ENCODE measurements at regions not wholly inside any gene's neighbourhood (a gene's known extent, or its start where the extent isn't known, plus 50 kb on each side); places are given as distances from the start of the nearest gene placed in this dataset.
"Not testable (repeated sequence)": the region's sequence is repeated elsewhere in the genome, so short reads cannot be mapped to it uniquely, and the experiment has no call there.

DNA sequence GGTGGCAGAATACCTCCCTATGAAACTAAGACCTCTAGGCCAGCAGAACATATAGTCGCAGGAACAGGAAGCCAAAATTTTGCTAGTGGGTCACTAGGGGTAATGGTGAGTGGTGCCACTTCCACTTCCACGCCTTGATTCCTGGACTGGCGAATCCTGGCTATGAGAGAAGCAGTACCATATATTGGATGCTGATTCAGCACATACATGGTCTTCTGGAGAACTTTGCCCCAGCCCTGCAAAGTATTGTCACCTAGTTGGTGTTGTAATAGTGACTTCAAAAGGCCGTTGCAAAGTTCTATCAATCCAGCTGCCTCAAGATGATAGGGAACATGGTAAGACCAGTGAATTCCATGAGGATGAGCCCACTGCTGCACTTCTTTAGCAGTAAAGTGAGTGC lies 769.8 kb upstream of the GYPC start:
- no peak for DNase-seq

DNA sequence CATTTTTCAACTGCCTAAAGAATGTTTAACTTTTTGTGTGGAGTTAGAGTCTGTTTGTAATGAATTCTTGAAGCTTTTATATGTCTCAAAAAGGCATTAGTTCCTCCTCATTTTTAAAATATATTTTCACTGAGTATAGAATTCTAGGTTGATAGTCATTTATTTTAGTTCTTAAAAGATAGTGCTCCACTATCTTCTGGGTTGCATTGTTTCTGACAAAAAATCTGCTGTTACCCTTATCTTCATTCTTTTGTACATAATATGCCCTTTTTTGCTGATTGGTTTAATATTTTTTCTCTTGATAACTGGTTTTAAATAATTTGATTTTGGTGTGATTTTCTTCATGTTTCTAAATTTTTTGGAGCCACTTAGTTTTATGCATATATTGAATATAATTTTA lies 754.7 kb upstream of the GYPC start:
- no peak for DNase-seq

DNA sequence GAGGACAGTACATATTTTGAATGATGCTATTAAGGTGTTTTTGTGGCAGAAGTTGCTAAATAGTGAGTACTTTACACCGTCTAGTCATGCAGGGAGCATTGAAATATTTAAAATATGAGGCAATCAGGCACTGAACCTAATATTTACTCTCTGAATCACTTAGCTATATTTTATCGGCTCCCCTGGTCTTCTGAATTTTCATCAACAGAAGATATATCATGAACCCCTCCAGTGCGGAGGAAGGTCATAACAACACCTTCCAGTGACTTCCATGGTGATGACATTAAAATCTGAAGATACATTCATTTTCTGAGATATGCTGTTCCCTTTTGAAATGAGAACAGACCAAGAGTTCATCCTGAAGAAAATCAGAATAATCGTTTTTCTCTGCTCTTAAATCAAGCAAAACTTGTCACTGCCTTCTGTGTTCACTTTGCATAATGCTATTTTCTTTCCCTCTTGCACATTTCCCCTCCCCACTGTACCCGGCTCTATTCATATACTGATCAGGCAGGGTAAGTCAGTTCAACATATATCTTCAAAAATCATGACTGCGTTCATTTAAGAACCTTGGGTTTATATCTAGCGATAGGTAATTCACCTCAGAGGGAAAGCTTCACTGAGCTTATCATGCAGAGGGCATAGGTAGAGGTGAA lies 729.9 kb upstream of the GYPC start:
- DNase-seq, result no peak

DNA sequence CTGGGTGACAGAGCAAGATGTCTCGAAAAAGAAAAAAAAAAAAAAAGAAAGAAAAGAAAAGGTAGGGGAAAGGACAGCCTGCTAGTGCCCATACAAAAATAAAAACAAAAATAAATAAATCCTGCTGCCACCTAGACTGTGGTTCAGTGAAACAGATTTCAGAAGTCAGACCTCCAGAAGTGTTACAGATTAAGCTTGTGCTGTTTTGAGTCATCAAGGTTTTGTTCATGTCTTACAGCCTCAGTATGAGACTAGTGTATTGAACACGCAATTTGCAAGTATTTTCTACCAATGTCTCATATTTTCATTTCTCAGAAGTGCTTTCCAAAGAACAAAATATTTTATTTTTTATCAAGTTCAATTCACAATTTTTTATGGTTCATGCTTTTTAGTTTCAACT lies 720.4 kb upstream of the GYPC start:
- DNase-seq, result no peak

DNA sequence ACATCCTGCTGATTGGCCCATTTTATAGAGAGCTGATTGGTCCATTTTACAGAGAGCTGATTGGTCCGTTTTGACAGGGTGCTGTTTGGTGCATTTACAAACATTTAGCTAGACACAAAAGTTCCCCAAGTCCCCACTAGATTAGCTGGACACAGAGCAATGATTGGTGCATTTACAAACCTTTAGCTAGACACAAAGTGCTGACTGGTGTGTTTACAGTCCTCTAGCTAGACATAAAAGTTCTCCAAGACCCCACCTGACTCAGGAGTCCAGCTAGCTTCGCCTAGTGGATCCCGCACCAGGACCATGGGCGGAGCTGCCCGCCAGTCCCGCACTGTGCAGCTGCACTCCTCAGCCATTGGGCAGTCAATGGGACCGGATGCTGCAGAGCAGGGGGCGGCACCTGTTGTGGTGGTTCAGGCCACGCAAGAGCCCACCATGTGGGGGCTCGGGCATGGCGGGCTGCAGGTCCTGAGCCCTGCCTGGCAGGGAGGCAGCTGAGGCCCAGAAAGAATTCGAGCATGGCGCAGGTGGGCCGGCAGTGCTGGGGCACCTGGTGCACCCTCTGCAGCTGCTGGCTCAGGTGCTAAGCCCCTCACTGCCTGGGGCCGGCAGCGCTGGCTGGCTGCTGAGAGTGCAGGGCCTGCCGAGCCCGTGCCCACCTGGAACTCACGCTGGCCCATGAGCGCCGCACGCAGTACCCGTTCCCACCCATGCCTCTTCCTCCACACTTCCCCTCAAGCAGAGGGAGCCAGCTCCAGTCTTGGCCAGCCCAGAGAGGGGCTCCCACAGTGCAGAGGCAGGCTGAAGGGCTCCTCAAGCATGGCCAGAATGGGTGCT lies 713.2 kb upstream of the GYPC start:
- no peak for DNase-seq

DNA sequence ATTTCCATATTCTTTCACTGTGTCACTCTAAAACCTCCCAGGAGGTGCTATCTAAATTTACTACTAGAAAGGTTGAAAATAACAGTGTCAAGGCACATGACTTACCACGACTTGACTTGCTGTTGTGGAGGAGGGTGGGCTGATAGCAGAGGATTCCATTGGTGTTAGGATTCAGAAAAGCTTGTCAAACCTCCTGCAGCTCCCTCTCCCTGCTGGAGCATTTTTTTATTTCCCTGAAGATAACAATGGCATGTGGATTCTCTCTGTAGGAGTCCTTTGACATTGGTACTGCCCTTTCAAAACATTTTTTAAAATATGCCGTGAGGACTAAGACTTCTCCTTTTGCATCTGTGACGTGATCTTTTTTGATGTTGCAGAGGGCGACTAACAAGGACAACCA lies 696.9 kb upstream of the GYPC start:
- DNase-seq, result no peak

DNA sequence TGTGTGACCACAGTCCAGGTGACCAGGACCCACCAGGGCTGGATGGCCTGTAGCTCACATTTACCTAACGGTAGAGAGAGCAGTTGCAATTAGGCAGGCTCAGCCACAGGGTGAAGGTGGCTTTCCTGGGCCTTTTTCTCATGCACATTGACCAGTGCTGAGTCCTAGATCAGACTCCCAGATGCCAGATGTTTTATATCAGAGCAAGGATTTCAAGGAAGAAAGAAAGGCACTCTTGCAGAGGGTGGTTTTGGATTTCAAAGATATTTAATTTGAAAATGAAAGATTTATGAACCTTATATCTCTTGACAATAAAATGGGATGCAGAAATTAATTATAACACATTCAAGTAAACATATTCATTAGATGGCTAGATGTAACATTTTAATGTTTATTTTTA lies 694.2 kb upstream of the GYPC start:
- DNase-seq, result no peak

DNA sequence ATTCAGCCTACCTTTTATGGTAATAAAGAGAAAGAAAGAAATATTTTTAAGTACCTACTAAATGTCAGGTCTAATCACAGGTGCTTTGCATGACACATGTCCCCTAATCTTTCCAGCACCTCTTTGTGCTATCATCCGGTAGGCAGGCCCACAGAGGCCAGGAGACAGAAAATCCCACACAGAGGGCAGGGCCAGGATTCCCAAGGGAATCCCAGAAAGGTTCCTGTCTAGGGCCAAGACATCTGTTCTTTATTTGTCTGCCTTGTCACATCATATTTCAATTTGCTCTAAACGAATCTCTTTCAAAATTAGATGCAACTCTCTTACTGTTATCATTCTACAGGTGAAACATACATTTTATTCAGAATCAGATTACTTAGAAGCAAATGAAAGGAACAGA lies 676.1 kb upstream of the GYPC start:
- no peak for DNase-seq

DNA sequence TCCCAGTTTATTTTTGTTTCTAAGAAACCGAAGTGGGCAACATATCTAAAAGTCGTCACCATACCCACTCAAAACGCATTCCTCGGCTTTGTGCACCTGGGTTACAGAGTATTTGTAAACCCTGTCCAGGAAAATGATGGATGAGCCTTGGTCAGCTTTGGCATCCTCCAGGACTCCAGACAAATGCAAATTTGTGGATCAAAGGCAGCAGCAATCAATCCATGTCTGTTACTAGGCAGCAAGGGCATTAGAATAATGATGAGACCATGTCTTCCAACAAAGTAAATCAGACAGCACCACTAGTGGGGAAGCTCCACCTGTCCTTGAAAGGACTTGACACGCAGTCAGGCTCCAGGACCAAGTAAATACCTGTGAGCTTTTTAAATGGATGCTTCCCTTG lies 672.6 kb upstream of the GYPC start:
- DNase-seq, result no peak

DNA sequence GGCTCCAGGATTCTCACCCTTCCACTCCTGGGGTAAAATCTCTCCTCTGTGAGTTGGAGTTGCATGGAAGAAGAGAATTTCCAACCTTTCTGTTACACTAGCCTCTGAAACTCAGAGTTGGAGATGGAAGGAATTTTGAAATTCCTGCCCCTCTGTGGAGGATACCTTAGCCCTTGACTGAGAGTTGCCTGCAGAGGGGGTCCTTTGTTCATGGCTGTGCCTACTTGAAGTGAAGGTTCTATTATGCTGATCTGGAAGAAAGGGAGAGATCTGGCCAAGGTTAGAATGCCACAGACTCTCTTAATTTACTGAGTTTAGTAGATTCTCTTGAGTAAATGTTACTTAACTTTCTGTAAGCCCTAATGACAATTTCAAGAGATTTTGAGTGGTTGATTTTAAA lies 626.6 kb upstream of the GYPC start:
- no peak for DNase-seq

DNA sequence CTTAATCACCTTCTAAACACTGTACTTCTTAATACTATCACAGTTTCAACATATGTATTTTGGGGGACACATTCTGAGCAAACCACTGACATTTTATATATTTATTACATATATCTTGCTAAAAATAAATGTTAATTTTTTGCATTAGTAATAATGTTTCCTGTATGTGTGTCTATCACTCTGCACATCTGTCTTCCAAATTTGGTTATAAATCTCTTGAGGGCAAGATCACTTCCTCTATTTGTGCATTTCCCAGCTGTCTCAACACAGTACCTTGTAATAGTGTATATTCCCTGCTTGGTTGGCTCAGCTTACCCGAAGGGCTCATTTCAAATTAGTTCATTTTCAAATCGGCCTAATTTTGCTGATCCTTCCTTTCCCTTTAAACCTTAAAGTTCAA lies 617.1 kb upstream of the GYPC start:
- DNase-seq, result no peak

DNA sequence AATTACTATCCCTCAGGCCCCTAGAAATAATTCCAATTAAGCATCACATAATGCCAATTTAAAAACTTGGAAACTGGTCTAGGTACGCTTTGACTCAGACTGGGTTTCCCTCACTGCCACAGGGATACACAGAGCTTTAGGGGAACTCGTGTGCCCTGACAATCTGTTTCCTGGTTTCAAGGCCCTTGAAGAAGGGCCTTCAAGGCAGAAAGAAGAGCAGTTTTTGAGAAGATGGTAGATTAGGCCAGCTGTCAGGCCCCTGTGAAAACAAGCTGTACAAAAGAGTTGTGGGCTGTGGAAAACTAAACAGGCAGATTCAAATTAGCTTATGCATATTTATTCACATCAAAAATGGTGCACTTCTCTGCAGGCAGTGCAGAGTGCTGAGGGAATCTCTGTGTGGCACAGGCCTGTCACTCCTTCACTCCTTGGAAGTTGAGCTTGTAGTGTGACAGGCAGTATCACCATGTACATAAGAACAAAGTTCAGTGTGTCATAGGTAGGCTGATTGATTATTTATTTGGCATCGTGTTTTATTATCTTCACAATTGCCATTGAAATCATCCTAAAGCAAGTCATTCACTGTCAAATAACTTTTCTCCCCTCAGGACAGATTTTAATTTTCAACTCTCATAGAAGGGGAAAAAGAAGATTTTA lies 614.4 kb upstream of the GYPC start:
- DNase-seq, result no peak

DNA sequence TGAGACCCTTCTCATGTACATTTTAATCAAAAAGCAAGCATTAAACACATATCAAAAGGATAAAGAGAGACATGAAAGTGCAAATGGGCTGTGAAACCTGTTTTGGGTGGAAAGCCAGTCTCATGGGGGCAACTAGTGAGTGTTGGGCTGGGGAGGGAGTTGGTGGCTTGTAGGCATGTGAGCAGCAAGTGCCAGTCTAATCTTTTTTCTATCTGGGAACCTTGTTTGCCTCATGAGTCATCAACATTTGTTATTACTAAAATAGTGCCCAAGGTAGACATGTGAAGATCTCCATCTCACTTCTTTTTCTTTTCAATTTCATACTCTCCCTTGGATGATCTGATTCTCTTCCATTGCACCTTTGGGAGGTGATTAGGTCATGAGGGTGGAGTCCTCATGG lies 613.9 kb upstream of the GYPC start:
- no peak for DNase-seq

DNA sequence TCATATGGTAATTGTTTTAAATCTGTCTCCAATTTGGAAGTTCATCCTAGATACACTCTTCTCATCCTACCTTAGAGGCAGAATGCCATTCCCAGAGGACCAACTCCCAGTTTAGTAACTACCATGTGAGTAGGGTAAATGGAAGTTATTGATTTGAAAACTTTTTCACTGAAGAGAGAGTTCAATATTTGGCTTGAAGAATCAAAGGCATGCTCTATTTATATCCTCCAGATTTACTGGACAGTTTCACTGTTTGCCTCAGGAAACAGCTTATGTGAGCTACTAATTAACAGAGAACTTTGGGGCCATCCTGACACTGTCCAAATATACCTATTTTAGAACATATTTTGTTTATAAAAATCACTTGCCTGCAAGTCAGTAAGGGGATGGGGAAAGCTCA lies 607.2 kb upstream of the GYPC start:
- no peak for DNase-seq

DNA sequence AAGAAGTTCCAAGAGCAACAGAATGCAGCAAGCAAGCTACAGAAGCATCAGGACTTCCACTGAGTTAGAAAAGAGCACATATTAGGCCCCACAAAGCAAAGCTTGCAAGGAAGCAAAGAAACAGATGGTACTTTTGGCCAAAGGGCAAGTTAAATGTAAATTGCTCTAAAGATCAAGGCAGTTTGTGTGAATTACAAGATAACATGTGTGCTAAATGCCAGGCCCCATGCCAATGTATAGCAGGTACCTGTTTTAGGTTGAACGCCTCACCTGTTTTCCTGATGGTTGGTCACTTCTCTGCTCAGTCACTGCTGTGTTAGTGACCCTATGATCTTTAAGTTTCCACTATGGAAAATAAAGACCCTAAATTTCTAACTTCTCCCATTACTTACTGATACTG lies 606.5 kb upstream of the GYPC start:
- no peak for DNase-seq

DNA sequence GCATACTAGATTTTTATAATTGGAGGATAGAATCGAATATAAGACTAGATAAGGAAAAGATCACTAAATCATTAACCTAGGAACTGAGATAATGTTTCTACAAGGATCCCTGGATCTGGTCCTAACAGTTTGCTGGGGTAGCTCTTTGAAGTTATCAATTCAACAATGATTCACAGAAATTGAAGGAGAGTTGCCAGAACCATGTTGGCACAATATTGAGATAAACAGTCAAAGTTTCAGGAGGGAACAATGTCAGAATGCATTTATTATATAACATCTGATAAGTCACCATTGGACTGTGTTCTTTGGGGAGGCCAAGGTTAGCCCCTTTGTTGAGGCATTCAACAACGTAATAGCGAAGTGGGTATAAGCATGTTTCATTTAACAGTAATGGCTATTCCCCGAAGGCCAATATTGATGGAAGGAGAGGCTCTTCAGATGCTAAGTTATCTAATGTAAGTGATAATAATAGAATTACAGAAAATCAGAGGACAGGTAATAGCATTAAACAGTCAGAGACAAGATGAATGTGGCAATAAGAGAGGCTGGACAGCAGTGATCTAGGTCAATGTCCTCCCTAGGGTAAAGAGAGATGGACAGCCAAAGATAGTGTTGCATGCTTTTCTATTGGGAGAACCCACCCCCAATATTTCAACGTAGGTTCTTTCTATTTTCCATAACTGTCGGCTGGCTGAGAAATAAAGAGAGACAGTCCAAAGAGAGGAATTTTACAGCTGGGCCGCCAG lies 604.8 kb upstream of the GYPC start:
- no peak for DNase-seq

DNA sequence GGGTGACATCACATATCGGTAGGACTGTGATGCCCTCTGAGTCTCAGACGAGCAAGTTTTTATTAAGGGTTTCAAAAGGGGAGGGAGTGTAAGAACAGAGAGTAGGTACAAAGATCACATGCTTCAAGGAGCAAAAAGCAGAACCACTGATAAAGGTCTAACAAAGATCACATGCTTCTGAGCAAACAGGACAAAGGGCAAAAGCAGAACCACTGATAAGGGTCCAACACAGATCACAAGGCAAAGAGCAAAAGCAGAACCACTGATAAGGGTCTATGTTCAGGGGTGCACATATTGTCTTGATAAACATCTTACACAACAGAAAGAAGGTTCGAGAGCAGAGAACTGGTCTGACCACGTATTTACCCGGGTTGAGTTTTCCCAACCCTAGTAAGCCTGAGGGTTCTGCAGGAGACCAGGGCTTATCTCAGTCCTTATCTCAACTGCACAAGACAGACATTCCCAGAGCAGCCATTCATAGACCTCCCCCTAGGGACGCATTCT lies 604.2 kb upstream of the GYPC start:
- DNase-seq, result not testable (repeated sequence)

DNA sequence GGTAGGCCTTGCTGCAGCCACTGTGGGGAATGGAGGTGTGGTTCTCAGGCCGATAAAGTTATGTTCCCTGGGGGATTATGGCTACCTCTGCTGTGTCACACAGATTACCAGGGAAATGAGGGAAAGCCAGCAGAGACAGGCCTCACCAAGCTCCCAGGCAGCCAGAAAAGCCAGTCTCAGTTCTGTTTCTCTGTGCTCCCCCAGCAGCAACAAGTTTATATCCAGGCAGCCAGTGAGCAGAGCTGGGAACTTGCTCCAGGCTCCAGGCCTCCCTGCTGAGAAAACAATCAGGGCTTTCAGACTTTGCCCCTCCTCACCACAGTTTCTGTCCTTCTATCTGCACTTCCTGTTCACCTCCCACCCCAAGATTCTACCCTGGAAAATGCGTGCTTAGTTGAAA lies 596.6 kb upstream of the GYPC start:
- DNase-seq, result no peak

DNA sequence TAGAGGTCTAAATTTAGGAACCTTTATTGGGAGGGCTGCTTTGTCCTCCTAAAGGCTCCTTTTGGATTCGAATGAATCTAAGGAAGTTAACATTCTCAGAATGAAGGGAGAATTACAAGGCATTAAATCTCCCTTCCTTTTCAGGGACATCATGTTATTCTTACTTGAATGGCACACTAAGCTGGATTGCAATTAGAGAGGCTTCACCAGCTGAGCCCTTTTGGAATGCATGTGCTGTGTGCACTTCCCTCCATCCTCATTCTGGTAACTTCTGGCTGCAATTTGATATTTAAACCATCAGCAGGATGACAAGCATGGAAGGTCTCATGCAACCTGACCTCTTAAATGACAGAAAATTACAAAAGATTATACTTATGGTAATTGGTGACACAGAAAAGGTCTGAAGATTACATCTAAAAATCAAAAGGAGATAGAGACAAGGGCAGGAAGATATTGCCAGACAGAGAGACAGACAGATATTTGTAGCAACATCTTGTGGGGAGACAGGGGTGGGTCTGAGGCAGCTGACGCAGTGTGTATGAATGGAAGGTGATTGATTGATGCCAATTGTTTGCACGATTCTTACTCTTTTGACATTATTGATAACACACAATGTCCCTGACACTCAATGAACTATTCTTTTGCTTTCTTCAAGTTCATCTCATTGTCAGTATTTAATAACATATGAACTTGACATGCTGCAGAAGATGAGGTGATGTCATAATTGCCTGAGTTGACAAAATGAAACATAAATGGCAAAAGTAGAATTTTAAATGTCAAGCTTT lies 570.8 kb upstream of the GYPC start:
- DNase-seq, result no peak

DNA sequence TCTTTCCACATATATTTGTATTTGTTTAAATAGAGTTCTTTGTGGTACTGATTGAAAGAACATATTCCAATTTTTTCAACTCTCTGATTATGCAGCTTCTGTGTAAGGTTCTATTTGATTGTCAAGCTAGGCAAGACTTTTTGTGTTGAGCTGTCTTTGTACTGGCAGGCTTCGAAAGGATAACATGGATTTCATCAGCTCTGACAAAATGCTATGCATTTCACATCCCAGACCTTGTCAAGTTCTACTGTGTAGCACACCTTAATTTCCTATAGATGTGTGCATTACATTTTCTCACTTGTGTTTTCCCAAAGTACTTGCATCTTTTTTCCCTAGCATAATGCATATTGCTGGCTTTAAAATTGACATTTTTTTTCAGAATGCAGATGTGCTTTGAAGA lies 555.0 kb upstream of the GYPC start:
- no peak for DNase-seq

DNA sequence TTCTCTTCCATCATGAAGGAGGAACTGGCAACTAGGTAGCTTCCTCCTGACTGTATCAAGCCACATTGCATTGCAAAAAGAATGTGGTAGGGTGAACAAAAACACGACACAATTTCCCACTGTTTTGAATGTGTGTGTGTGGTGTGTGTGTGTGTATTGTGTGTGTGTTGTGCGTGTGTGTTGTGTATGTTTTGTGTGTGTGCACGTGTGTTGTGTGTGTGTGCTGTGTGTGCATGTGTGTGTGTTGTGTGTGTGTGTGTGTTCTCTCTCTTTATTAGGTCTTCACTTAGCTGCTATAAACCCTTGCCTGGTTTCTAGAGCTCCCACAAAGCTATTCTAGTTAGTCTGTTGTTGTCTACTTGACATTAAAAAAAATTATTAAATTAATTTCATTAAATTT lies 550.0 kb upstream of the GYPC start:
- no peak for DNase-seq

DNA sequence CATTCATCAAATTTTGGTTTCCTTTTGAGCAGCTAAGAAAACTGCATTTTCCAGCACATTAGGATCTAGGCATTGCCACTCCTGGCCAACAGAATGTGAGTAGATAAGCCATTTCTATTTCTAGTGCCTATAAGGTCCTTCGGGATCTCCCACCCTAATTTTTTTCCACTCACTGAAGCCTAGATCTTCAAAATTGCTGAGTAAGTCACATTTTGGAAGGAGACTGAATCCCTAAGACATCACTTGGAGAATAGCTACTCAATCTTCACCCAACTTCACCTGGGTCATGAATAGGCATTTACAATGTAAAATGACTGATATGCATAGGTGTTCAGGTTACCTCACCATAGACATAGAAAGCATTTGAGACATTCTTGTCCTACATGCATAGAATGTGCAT lies 548.1 kb upstream of the GYPC start:
- DNase-seq, result no peak
